PFSK-1 (cell line): ENCODE measurements at regions not wholly inside any gene's neighbourhood (a gene's known extent, or its start where the extent isn't known, plus 50 kb on each side); places are given as distances from the start of the nearest gene placed in this dataset.

Experiments used
- FOXP2 ChIP-seq: optimal IDR thresholded peaks from 2 replicates; pipeline ENCODE3; 2011; ENCODE audit warnings: borderline replicate concordance, control low read depth, inconsistent platforms; ENCODE audit not compliant: insufficient read depth; ENCODE audit errors: extremely low read length, extremely low read depth
- POLR2AphosphoS5 ChIP-seq: IDR thresholded peaks from 2 replicates; pipeline ENCODE4 v1.6.1; 2012; ENCODE audit warnings: low read depth, mild to moderate bottlenecking, control low read depth, low read length, moderate library complexity
- REST ChIP-seq, 2 experiments: IDR thresholded peaks; 2 replicates each; pipeline versions ENCODE4 v1.6.1 to v1.8.0; 2011 to 2012; ENCODE audit warnings: low read depth in 2 of 2, low read length in 2 of 2, control low read depth in 1 of 2, inconsistent platforms in 1 of 2, mild to moderate bottlenecking in 1 of 2, moderate library complexity in 1 of 2; ENCODE audit not compliant: insufficient read depth in 1 of 2
- SIN3A ChIP-seq: IDR thresholded peaks from 2 replicates; pipeline ENCODE4 v1.6.1; 2012; ENCODE audit warnings: mild to moderate bottlenecking, low read length, moderate library complexity, borderline replicate concordance; ENCODE audit not compliant: insufficient read depth
- TAF1 ChIP-seq: IDR thresholded peaks from 2 replicates; pipeline ENCODE4 v1.6.1; 2012; ENCODE audit warnings: low read length, control low read depth, borderline replicate concordance; ENCODE audit not compliant: insufficient read depth

- no peak for TF ChIP-seq POLR2AphosphoS5
- TF ChIP-seq TAF1: no peak
- no peak for TF ChIP-seq REST (IDR thresholded peaks at IDR 0.05; ENCODE audit: insufficient read depth in 1 of 2, low read depth in 2 of 2, low read length in 2 of 2)
- TF ChIP-seq SIN3A: no peak
- TF ChIP-seq FOXP2: no peak
Measured at GRCh38 chr22:48441553-48441850, 1386.2 kb downstream of the BRD1 start.

DNA sequence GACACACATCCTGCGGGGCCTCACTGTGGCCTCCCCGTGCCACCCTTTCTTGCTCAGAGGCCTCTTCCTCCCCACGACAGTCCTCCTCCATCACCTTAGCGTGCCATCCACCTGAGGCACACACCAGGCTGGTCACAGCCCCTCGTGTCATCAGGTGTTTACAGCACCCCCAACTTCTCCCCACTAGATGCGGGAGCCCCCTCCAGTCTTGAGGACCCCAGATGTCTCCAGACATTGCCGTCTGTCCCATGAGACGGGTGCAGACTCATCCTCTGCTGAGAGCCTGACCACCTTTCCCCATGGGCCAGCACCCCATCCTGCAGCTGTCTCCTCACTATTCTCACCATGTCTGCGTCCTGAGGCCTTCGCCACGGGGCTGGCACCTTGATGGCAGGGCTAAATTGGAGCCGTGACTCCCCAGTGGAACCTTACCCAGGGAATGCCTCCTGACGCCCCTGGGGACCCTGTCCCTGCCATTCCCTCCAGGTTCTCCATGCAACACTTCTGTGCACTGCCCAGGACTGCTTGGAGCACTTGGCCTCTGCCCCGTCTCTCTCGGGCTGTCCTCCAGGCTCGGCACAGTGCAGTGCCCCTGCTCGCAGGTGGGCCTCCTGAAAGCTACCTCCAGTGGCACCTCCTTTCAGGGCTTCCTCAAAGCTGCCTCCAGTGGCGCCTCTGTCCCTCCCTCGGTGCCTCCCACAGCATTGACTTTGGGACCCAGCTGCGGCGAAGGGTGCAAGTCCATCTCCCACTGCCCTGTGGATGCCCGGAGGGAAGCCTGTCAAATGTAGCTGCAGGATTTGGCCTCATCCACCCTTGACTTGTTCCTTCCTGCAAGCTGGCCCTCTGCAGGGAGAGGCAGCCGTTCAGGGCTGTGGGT lies 1386.8 kb downstream of the BRD1 start:
- TF ChIP-seq TAF1 (no peak), FOXP2 (no peak), POLR2AphosphoS5 (no peak), SIN3A (no peak), REST (IDR thresholded peaks at IDR 0.05; ENCODE audit: insufficient read depth in 1 of 2, low read depth in 2 of 2, low read length in 2 of 2) (no peak)

GRCh38 chr22:48440176-48440575 lies 1387.5 kb downstream of the BRD1 start:
- TF ChIP-seq POLR2AphosphoS5 (no peak), REST (IDR thresholded peaks at IDR 0.05; ENCODE audit: insufficient read depth in 1 of 2, low read depth in 2 of 2, low read length in 2 of 2) (no peak), TAF1 (no peak), FOXP2 (no peak), SIN3A (no peak)

GRCh38 chr22:48439560-48440135 lies 1388.0 kb downstream of the BRD1 start:
- TF ChIP-seq REST (IDR thresholded peaks at IDR 0.05; ENCODE audit: insufficient read depth in 1 of 2, low read depth in 2 of 2, low read length in 2 of 2) (no peak), FOXP2 (no peak), TAF1 (no peak), SIN3A (no peak), POLR2AphosphoS5 (no peak)
